ENCODE measurements at regions not wholly inside any gene's neighbourhood (a gene's known extent, or its start where the extent isn't known, plus 50 kb on each side); places are given as distances from the start of the nearest gene placed in this dataset.
"Not testable (repeated sequence)": the region's sequence is repeated elsewhere in the genome, so short reads cannot be mapped to it uniquely, and the experiment has no call there.

DNA sequence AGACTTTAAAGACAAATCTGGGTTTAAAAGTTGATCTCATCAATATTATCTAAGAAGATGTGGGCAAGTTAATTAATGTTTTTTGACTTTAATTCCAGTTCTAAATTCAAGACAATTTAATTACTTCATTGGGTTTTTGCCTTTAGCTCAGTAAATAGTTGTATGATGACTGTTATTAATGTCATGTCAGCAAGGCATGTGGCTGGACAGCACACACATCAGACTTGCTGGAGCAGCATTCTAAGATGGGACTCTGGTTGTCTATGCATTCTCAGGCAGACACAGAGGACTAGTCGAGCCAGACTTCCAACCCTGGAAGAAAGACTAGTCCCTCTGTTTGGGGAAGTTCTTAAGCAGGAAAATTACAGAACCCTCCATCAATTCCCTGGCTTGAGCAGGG lies 180.7 kb upstream of the GK2 start:
- TF ChIP-seq, protein P1, sequence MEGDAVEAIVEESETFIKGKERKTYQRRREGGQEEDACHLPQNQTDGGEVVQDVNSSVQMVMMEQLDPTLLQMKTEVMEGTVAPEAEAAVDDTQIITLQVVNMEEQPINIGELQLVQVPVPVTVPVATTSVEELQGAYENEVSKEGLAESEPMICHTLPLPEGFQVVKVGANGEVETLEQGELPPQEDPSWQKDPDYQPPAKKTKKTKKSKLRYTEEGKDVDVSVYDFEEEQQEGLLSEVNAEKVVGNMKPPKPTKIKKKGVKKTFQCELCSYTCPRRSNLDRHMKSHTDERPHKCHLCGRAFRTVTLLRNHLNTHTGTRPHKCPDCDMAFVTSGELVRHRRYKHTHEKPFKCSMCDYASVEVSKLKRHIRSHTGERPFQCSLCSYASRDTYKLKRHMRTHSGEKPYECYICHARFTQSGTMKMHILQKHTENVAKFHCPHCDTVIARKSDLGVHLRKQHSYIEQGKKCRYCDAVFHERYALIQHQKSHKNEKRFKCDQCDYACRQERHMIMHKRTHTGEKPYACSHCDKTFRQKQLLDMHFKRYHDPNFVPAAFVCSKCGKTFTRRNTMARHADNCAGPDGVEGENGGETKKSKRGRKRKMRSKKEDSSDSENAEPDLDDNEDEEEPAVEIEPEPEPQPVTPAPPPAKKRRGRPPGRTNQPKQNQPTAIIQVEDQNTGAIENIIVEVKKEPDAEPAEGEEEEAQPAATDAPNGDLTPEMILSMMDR (conservative IDR thresholded peaks at IDR 0.05; ENCODE audit: low read depth, low read length), result no peak
- DNase-seq (ENCODE audit: low read depth), result peak; percentile 8

DNA sequence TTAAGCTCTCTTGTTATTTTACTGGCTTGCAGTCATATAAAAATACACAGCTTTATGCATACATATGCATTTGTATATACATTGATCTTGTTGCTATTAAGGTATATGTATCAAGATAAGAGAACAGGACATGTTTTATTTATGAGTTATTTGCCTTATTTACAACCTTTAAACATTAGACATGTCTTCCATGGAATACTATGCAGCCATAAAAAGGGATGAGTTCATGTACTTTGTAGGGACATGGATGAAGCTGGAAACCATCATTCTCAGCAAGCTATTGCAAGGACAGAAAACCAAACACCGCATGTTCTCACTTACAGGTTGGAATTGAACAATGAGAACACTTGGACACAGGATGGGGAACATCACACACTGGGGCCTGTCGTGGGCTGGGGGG lies 179.2 kb upstream of the GK2 start:
- not testable (repeated sequence) for DNase-seq (ENCODE audit: low read depth); H3K4me3 ChIP-seq (ENCODE audit: low read depth, low read length)

More for the DNA sequence above, 180.7 kb upstream of the GK2 start:
- H3K4me3 ChIP-seq (ENCODE audit: low read depth, low read length), result no peak overlapping the region

DNA sequence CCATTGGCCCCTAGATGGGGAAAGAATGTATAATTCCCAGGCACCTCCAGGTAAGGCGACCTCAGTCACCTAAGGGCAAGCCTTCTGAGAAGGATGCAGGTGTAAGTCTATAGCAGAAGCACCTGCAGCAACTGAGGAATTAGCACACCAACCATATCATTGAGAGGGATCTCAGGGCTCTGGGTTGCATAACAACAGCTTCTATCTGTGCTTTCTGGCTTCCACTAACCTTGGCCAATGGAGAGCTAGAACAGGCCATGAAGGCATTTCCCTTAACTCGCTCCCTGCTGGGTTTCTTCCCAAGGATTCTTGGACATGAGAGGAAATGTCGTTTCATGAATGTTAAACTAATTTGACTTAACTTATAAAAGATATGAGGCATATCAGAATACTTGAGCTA lies 177.8 kb upstream of the GK2 start:
- DNase-seq (ENCODE audit: low read depth), result no peak
- TF ChIP-seq, protein P1 (conservative IDR thresholded peaks at IDR 0.05; ENCODE audit: low read depth, low read length), result no peak
- no peak overlapping the region for H3K4me3 ChIP-seq (ENCODE audit: low read depth, low read length)

DNA sequence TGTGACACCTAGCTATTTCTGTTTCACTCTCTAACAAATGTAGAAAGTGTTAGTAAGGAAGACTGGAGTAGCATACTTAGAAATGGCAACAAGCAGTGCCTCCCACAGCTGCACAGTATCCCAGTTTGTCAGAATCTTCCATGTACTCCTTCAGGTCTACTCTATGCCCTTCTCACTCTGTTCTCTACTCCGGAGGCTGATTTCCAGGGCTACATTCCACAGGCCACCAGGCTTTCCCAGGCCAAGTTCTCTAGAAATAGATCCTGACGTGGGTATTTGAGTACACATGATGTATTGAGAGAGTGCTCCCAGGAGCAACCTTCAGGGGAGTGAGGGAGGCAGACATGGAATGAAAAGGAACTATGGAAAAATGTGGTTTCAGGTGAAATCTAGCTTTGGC lies 177.3 kb upstream of the GK2 start:
- DNase-seq (ENCODE audit: low read depth), result no peak
- TF ChIP-seq, protein P1 (conservative IDR thresholded peaks at IDR 0.05; ENCODE audit: low read depth, low read length), result no peak
- no peak overlapping the region for H3K4me3 ChIP-seq (ENCODE audit: low read depth, low read length)

DNA sequence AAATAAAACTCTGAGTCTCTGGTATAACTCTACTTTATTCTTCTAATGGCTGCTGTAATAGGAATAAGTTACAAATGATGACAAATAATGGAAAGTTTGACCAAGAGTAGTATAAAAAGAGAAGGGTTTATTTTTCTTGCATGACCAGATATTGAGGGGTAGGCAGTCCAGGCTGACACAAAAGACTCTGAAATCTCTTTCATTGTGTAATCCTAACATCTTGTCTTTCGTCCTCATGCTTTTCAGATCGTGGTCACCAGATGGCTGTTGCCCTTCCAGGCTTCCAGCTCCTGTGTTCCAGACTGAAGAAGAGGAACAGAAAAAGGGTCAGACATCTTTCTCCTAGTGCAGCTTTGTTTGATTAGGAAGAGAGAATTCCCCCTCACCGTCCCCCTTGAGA lies 176.9 kb upstream of the GK2 start:
- TF ChIP-seq, protein P1 (conservative IDR thresholded peaks at IDR 0.05; ENCODE audit: low read depth, low read length), result no peak
- no peak for DNase-seq (ENCODE audit: low read depth)
- no peak overlapping the region for H3K4me3 ChIP-seq (ENCODE audit: low read depth, low read length)

DNA sequence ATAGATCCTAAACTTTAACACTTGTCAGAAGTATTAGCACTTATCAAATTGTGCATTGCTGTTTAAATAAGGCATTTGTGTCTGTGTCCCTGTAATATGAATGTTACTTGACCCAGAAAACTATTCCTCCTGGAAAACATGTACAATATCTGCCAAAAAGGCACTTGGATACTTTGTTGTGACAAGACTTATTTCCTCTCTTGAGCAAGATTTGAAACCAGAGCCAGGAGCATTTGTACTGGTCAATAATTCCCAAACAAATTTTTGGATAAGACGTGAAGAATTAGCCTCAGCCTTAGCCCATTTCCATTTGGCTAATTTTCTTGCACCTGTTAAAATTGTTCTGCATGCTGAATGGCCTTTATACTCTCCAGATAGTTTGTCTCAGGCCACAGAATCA lies 176.3 kb upstream of the GK2 start:
- no peak for DNase-seq (ENCODE audit: low read depth)
- TF ChIP-seq, protein P1 (conservative IDR thresholded peaks at IDR 0.05; ENCODE audit: low read depth, low read length), result no peak
- no peak overlapping the region for H3K4me3 ChIP-seq (ENCODE audit: low read depth, low read length)

DNA sequence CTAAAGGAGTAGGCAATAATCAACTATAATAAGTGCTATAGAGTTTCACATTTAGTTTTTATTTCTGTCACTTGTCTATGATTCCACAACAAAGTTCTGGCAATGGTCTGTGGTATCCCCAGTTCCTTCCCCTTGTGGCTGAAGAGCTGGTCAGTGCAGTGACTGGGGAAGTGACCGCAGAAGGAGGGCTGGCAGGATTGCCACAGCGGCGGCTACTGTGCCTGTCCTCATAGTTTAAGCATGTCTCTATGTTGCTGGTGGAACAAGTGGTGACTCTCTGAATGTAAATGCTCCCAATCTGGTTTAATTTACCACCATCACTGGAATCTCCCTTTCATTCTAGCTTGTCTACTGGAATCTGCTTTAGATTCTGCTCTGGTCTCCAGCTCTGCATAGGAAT lies 170.6 kb upstream of the GK2 start:
- DNase-seq (ENCODE audit: low read depth), result no peak
- TF ChIP-seq, protein P1 (conservative IDR thresholded peaks at IDR 0.05; ENCODE audit: low read depth, low read length), result no peak
- no peak overlapping the region for H3K4me3 ChIP-seq (ENCODE audit: low read depth, low read length)

DNA sequence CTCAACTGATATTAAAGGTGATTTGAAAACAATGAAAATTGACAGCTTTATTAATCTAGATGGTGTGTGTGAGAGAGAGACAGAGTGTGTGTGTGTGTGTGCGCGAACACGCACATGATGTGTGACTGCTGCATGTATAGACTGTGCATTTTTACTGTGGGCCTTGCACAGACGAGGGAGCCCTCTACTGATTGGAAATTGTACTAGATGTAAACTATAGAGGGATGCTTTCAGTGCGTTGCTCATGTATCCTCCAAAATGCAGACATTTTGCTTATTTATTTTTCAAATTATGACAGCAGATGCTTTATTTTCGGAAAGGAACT lies 168.4 kb upstream of the GK2 start:
- peak; percentile 59 for DNase-seq (ENCODE audit: low read depth)
- no peak overlapping the region for H3K4me3 ChIP-seq (ENCODE audit: low read depth, low read length)
- TF ChIP-seq, protein P1 (conservative IDR thresholded peaks at IDR 0.05; ENCODE audit: low read depth, low read length), result peak; percentile 69
